HEK293 (cell line): ENCODE measurements at regions not wholly inside any gene's neighbourhood (a gene's known extent, or its start where the extent isn't known, plus 50 kb on each side); places are given as distances from the start of the nearest gene placed in this dataset.

ENCODE experiments used
- PATZ1 ChIP-seq: fragments of 450-650 bp; formaldehyde crosslinking; IDR thresholded peaks from 2 replicates; pipeline ENCODE4 v1.5.1; 2016; ENCODE audit warnings: missing biosample characterization, missing genetic modification characterization
- YY1 ChIP-seq: fragments of 450-650 bp; formaldehyde crosslinking; IDR thresholded peaks from 2 replicates; pipeline ENCODE4 v1.5.1; 2018; ENCODE audit warnings: missing biosample characterization, missing genetic modification characterization
- ZBTB44 ChIP-seq: fragments of 450-650 bp; IDR thresholded peaks from 2 replicates; pipeline ENCODE4 v1.5.1; 2018; ENCODE audit warnings: missing biosample characterization, mild to moderate bottlenecking, missing genetic modification characterization
- ZNF24 ChIP-seq: fragments of 450-650 bp; formaldehyde crosslinking; IDR thresholded peaks from 2 replicates; pipeline ENCODE4 v1.5.1; 2016; ENCODE audit warnings: missing biosample characterization, missing genetic modification characterization
- ZNF561 ChIP-seq: fragments of 450-650 bp; IDR thresholded peaks from 2 replicates; pipeline ENCODE4 v1.5.1; 2018; ENCODE audit warnings: missing biosample characterization, missing genetic modification characterization, borderline replicate concordance
- TF ChIP-seq, protein P1 (sequence below): fragments of 450-650 bp; formaldehyde crosslinking; IDR thresholded peaks from 2 replicates; pipeline ENCODE4 v1.5.1; 2016; ENCODE audit warnings: missing biosample characterization, missing genetic modification characterization

- TF ChIP-seq, protein P1, sequence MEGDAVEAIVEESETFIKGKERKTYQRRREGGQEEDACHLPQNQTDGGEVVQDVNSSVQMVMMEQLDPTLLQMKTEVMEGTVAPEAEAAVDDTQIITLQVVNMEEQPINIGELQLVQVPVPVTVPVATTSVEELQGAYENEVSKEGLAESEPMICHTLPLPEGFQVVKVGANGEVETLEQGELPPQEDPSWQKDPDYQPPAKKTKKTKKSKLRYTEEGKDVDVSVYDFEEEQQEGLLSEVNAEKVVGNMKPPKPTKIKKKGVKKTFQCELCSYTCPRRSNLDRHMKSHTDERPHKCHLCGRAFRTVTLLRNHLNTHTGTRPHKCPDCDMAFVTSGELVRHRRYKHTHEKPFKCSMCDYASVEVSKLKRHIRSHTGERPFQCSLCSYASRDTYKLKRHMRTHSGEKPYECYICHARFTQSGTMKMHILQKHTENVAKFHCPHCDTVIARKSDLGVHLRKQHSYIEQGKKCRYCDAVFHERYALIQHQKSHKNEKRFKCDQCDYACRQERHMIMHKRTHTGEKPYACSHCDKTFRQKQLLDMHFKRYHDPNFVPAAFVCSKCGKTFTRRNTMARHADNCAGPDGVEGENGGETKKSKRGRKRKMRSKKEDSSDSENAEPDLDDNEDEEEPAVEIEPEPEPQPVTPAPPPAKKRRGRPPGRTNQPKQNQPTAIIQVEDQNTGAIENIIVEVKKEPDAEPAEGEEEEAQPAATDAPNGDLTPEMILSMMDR (tag by site-specific recombination) = no peak
- no peak for TF ChIP-seq ZNF561 (tag by site-specific recombination)
- TF ChIP-seq YY1 = no peak
- TF ChIP-seq PATZ1 (tag by site-specific recombination) = no peak
- TF ChIP-seq ZBTB44 = no peak
- TF ChIP-seq ZNF24 (tag by site-specific recombination) = no peak
Observed at GRCh38 chr13:31413516-31413915, 213.7 kb downstream of the B3GLCT start.
